ENCODE measurements at regions not wholly inside any gene's neighbourhood (a gene's known extent, or its start where the extent isn't known, plus 50 kb on each side); places are given as distances from the start of the nearest gene placed in this dataset.

DNA sequence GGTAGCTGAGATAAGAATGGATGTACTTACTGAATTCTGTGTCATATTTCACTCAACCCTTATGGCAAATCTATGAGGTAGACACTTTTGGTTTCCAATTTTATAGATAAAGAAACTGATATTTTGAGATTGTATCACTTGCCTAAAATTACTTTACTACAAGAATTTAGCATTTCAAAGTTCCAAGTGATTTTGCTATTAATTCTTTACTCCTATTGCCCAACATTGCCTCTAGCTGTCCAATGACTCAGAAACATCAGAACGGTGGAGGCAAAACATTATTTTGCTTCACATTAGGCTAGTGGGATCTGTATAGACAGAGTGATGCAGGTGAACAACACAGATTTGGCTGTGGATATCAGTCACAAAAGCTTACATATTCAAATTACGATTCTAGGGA is 747.2 kb upstream of the NEGR1 start:
- TF ChIP-seq CTCF (conservative IDR thresholded peaks at IDR 0.05) (no peak), EZH2 (IDR thresholded peaks at IDR 0.05; ENCODE audit: low read depth) (no peak)

Measured in PC-9 (cell line).